ACHN (cell line): ENCODE measurements at regions not wholly inside any gene's neighbourhood (a gene's known extent, or its start where the extent isn't known, plus 50 kb on each side); places are given as distances from the start of the nearest gene placed in this dataset.

Experiments
- DNase-seq: peaks from one replicate; pipeline ENCODE4 v3.0.0-alpha.2; 2015
- in situ Hi-C: cut with HindIII; loops from 2 replicates; pipeline ENCODE4 v1.10.0; 2017; ENCODE audit warnings: low sequenced_read_pairs, low pct_ligation_motif_present, low pct_unique_long_range_greater_than_20kb

DNA sequence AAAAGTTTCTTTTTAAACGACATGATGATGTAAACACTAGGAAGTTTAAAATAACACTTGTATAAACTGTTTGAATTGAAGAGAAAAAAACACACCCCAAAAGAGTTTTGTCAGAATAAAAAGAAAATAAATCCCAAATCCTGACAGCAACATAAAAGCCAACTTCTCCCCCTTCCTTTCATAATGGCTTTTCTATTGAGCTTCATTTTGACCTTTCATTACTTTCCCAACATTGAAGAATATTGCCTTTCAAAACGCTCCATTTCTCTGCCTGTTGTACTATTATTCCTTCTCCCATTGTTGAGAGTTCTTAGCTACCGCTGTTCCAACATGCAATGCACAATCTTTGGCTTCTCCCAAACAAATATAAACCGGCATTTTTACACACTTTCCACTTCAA lies 448.5 kb downstream of the BCAT1 start:
- in situ Hi-C loops = no loop called here
- DNase-seq = no peak

DNA sequence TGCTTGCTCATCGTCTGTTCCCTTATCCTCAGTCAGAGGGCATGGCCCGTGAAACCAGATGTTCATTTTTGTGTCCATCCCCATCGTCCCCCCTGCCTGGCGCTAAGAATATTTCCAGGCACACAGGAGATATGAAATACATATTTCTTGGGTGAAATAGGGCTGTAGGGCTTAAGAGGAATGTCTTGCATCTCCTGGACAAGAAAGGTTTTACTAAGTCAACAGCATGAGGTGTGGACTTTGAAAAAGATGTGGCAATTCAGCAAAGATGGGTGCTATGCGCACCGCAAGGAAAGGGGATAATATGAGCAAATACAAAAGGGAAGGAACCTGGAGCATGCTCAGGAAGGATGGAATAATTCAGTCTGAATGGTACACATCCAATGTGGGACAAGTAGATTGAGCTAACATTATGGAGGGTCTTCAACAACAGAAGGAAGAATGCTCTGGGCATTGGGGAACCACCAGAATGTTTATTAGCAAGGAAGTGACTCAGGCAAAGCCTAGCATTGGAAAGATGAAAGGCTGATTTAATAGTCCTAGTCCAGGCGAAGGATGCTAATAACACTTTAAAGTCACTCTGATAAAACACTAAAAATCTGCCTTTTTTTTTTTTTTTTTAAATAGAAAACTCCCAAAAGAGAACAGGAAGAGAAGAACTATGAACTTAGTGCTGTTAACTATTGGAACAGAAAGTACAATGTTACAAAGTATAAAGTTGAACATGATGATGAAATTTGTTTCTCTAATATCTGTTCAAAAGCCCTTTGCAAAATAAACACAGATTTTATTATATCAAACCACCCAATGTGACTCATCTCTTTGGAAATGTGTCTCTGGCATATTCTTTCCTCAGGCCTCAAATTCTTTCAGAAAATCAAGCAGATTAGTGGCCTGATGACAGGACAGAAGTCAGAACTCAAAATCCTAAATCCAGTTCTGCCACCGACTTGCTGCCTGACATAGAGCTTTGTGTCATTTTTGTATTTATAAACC lies 449.5 kb downstream of the BCAT1 start:
- in situ Hi-C loops = no loop called here
- DNase-seq = no peak

DNA sequence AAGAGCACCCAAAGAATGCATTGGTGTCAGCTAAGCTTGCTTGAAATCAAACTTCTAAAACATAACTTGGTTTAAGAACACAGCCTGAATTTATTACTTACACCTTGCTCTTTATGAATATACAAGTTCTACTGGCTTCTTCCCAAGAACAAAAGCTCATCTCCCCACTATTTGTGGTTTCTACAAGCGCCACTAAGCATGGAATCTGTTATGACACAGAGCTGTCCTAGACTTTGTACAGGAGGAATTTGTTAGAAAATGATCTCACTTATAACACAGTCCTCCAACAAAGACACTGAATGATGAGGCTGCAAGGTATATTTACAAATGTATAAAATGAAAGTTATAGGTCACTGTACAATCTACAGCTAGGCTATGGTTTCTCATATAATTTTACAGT lies 452.1 kb downstream of the BCAT1 start:
- peak; percentile 49 for DNase-seq
- in situ Hi-C loops = no loop called here

DNA sequence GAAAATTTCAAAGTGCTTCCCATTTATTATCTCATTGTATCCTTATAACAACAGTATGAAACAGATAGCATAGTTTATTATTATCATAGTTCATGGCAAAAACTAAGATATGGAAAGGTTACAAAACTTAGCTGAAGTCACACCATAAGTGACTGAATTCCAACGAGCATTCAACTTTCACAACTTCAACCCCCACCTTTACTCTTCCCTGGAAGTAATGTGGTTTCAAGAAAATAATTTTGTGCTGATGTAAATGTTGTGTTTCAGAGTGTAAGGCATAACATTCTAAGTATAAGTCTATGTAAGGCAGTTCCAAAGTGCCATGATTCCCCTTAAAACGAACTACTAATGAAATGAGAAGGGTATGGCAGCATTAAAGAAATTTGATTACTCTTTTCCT lies 454.5 kb downstream of the BCAT1 start:
- in situ Hi-C loops = no loop called here
- DNase-seq = no peak

DNA sequence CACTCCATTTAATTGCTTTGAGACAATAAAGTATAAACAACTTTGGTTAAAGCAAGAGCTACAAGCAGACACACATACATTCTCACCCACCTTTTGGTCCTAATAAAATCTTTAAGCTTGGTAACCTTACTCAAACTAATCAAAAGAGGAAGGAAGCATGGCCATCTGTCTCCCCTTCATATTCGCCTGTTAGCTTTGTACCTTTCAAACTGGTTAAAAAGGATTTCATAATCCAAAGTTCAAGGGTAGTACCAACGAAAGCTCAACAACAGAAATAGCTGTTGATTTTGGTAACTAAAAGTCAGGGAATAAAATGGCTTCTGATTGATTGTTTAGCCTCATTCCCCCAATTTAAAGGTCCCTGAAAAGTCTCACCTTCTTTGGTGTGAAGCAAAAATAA lies 456.9 kb downstream of the BCAT1 start:
- in situ Hi-C loops = no loop called here
- DNase-seq = no peak

DNA sequence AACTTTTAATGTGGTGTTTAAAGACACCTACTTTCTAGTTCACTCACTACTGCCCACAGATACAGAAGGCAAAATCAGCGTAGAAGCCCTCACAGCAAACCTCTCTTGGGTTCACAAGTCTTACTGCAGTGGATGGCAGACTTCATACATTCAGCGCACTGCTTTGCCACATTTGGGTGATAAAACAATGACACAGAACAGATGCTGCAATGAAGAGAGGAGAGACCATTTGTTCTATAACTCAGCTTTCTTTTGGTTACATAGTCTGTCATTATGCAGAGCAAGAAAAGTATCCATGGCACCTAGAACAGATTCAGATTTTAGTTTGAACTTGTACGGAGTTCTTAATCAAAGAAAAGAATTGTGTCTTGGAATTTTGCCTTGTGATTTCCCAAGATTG lies 459.0 kb downstream of the BCAT1 start:
- in situ Hi-C loops = no loop called here

DNA sequence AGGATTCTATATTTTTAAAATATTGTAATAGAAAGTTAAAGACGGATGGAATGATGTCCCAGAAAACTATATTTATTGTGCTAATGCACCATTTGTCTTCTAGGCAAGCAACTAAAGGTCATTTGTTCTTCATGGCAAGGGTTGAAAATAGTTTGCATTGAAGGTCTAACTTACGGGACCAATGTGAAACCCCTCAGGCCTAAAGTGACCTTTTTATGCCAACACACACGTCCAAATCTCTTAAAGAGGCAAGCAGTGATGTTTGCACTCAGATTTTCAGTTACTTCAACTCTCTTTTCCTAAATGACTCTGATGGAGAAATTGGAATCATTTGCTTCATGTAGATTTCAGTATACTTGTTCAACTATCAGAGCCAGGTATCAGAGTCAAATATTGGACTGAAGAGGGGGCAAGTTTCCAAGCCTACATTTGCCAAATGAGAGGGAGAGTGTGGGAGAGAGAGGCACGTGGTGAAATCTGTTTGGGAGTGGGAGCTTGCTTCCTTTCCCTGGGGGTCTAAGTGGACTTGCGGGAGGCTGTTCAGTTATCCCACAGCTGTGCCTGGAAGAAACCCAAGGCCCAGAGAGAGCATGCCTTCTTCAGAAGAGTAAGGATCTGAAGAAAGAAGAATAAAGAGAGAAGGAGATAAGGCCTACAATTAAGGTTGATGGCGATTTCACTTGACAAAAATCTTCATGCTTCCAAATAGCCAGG lies 459.8 kb downstream of the BCAT1 start:
- in situ Hi-C loops = no loop called here
- DNase-seq = no peak

More for the DNA sequence above, 459.0 kb downstream of the BCAT1 start:
- DNase-seq = no peak

DNA sequence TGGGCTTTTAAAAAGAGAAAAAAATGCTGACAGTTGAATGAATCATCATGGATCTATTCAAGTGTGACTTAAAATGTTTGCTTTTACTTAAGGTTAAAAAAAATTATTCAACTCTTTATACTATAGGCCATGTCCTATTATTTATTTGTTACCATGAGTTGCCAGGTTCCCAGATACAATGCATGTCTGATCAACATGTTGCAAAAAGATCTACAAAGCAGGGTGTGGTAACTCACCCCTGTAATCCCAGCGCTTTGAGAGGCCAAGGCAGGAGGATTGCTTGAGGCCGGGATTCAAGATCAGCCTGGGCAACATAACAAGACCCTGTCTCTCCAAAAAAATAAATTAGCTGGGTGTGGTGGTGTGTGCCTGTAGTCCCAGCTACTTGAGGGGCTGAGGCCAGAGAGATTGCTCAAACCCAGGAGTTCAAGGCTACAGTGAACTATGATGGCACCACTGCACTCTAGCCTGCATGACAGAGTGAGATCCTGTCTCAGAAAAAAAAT lies 460.8 kb downstream of the BCAT1 start:
- in situ Hi-C loops = no loop called here

DNA sequence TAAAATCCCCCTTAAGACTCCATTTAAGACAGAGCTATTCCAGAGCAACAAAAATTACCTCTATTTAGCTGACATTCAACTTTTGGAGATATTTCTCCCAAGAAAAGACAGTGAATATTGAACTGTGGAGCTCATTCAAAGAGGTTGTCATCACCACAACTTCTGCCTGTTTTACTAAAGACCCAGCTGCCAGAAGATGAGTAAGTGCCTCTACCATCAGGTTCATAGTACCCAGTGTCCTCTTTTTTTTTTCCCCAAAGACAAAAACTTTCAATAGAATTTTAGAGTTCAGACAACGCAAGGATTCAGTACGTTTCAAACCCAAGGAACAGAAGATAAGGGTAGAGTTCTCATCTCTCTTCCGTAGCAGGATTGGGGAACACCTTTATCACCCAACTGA lies 461.3 kb downstream of the BCAT1 start:
- no peak for DNase-seq
- in situ Hi-C loops = no loop called here

More for the DNA sequence above, 460.8 kb downstream of the BCAT1 start:
- peak; percentile 7 for DNase-seq

DNA sequence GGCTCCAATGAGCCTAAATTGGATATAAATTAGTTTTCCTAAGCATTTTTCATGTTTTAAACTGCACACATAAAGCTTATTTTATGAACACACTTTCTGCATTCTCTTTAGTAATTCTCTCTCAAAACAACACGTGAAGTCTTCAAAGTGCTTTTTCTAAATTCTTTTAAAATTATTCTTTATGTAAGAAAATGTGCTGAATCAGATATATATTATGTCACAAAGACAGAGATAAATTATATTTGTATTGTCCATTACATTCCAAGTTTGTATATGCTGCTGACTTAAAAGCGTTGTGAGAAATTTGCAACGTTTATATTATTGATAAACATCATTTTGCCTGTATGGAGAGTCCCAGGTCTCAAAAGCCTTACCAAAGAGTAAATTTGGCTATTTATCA lies 465.2 kb downstream of the BCAT1 start:
- no peak for DNase-seq
- in situ Hi-C loops = no loop called here

DNA sequence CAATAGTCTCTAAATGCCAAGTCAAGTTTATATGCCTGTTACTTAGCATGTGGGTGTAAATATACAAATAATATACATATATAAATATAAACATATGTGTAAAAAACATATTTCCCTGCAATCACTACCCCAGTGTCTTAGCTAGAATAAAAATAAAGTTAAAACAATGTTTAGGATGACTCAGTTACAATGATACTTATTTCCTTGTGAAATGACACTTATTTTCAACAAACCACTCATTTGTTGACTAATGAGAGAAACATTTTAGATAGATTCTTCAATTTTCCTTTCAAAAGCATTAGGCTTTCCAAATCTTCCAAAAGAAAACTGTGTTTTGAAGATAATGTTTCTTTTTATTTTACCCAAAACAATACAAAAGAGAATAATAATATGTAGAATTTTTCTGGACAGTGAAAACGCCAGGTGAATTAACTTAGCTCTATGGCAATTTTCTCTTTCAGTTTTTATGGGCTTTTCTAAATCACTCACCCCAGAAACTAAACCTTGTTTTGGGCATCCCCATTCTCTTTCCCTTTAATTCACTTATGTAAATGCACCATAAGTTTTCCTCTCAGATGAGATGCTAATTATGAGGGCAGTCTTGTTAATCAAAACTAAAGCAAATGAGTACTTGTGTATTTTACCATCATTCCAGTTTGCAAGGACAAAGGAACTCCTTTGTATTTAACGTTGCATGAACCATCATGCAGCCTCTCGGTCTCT lies 465.9 kb downstream of the BCAT1 start:
- in situ Hi-C loops = no loop called here

DNA sequence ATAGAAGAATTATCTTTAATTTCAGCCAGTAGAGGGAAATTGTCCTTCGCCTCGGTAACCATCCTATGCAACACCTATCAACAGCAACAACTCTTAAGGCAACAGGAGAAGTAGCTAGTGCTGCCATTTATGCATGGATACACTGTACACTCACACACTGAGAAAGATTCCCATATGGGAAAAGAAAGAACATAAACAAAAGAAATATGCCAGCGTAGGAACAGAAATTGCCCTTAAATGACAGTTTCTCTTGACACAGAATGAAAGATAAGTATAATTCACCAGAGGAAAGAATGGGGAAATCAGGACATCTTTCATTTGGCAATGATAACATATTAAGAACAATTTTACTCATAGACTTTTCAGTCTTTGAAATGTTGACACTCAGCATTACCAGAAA lies 466.9 kb downstream of the BCAT1 start:
- no peak for DNase-seq
- in situ Hi-C loops = no loop called here

More for the DNA sequence above, 465.9 kb downstream of the BCAT1 start:
- DNase-seq = no peak

DNA sequence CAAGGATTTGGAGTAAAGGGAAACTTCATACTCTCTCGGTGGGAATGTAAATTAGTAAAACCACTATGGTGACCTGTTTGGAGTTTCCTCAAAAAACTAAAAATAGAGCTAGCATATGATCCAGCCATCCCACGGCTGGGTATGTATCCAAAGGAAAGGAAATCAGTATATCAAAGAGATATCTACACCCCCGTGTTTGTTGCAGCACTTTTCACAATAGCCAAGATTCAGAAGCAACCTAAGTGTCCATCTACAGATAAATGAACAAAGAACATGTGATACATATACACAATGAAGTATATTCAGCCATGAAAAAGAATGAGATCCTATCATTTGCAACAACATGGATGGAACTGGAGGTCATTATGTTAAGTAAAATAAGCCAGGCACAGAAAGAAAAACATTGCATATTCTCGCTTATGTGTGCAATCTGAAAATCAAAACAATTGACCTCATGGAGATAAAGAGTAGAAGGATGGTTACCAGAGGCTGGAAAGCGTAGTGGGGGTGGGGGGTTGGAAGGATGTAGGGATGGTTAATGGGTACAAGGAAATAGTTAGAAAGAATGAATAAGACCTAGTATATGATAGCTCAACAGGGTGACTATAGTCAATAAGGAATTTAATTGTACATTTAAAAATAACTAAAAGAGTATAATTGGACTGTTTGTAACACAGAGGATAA lies 468.0 kb downstream of the BCAT1 start:
- no peak for DNase-seq
- in situ Hi-C loops = no loop called here

DNA sequence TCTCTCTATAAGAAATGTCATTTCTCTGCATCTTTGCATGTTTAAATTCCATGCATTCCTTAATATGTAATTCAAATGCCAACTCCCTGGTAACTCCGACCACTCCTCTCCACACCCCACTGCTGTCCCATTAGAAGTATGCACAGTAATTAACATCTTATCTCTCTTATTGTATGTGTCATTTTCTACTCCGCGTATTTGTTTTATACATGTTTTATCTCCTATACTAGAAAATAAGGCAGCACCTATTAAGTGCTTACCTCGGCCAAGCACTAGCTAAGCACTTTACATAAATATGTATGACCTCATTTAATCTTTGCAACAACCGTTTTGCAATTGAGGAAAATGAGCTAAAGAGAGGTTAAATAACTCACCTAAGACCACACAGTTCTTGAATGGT lies 469.8 kb downstream of the BCAT1 start:
- no peak for DNase-seq
- in situ Hi-C loops = no loop called here

DNA sequence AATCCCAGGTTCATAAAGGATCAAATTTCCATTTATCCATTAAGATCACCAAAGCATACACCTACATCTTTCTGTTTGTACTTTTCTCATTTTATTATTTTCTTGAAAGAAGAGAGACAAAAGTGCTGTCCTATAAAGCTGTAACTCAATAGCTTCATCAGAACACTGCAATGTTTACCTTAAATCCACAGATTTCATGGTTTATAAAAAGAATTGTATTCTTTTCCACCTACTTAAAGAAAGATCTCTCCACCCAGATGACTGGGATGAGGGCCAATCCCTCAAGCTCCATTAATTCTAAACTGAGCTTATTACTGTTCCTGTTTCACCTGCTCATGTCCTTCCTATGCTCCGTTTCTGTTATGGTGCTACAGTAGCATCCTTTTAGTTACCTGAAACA lies 470.6 kb downstream of the BCAT1 start:
- in situ Hi-C loops = no loop called here
- DNase-seq = no peak

DNA sequence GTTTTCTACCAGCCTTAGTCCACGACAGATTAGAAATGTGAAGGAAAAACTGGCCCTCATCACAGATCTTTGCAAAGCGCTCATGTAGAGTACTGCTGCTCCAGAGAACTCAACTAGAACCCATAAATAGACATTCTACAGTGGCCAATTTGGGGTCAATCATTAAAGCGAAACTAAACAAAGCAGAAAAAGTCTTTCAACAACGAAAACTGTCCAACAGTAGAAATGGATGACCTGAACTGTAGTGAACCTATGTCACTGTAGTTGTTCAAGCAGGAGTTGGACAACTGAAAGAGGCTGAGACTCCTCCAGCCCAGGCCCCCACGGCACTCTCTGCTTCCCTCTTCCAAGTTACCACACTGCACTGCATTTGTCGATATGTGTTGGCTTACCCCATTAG lies 472.6 kb downstream of the BCAT1 start:
- in situ Hi-C loops = no loop called here
- DNase-seq = no peak

DNA sequence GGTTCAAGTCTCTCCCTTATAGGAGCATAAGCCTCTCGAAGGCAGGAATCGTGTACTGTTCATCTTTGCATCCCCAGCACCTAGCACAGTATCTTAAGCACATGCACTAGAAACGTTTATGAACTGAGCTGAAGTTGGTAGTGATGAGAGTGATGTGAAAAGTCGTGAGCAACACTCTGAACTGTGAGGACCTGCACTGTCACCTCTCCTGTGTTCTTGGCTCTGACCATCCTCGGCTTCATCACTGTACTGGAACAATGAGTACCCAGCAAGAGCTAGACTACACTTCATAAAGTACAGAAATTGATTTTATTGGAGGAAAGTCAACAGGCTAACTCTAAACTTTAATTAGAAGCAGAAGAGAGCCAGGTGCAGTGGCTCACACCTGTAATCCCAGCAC lies 473.6 kb downstream of the BCAT1 start:
- in situ Hi-C loops = no loop called here
- no peak for DNase-seq

DNA sequence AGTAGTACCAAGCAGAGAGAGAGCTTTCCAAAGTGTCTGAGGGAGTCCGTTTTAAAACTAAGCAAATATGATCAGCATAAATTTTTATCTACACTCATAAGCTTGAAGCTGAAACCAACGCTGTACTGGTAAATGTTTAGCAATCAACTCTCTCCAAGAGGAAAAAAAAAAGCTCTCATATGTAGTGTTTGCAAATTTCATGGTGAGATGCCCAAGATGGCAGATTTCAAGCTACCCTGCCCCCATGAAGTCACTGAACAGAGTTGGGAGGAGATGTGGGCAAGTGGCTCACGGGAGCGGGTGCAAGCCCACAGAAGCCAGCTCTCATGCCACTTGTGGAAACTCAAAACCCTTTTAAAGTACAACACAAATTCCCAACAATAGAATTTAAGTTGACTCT lies 475.8 kb downstream of the BCAT1 start:
- in situ Hi-C loops = no loop called here
- DNase-seq = no peak
